ENCODE measurements at regions not wholly inside any gene's neighbourhood (a gene's known extent, or its start where the extent isn't known, plus 50 kb on each side); places are given as distances from the start of the nearest gene placed in this dataset.
A peak's percentile ranks its signal among the peaks of the same experiment; 100 is the strongest.

DNA sequence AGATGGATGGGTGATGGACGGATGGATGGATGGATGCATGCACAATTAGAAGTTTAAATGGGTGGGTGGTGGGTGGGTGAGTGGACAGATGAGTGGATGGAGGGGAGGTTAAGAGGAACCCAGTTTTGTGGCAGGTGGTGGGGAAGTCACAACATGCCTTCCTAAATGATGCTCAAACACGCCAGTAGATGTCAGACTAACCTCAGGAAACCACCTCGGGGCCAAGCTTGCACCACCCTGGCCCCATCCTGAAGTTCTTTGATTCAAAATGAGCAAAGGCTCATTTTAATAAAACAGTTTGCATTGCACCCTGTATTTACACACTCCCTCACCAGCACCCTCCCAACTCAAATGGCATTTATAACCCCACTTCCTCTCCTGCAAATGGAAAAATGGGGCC, 91.4 kb upstream of the CACNA1A start:
- Histone ChIP-seq H3K9me3 (no peaks in the 10 kb centered on the region), H3K4me3 (no peak overlapping the region), H3K27me3 (no peaks in the 10 kb centered on the region), H3K36me3 (no peaks in the 10 kb centered on the region), H3K27ac (no peak overlapping the region), H3K4me1 (no peaks in the 10 kb centered on the region)
- TF ChIP-seq, protein P1, sequence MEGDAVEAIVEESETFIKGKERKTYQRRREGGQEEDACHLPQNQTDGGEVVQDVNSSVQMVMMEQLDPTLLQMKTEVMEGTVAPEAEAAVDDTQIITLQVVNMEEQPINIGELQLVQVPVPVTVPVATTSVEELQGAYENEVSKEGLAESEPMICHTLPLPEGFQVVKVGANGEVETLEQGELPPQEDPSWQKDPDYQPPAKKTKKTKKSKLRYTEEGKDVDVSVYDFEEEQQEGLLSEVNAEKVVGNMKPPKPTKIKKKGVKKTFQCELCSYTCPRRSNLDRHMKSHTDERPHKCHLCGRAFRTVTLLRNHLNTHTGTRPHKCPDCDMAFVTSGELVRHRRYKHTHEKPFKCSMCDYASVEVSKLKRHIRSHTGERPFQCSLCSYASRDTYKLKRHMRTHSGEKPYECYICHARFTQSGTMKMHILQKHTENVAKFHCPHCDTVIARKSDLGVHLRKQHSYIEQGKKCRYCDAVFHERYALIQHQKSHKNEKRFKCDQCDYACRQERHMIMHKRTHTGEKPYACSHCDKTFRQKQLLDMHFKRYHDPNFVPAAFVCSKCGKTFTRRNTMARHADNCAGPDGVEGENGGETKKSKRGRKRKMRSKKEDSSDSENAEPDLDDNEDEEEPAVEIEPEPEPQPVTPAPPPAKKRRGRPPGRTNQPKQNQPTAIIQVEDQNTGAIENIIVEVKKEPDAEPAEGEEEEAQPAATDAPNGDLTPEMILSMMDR (IDR thresholded peaks at IDR 0.05): peak in 2 of 3 donors; percentile 61 to 62
- no peak for TF ChIP-seq POLR2A (IDR thresholded peaks at IDR 0.05)
- intact Hi-C loops (cut with DNase I; ENCODE audit: low total_unique reads): loop anchor here (10.0 kb wide), 1 partner anchor 127 kb away; no protein-coding TSS in a partner anchor
- peak in 1 of 2 donors; percentile 22 for DNase-seq (ENCODE audit: low spot score in 2 of 2)

DNA sequence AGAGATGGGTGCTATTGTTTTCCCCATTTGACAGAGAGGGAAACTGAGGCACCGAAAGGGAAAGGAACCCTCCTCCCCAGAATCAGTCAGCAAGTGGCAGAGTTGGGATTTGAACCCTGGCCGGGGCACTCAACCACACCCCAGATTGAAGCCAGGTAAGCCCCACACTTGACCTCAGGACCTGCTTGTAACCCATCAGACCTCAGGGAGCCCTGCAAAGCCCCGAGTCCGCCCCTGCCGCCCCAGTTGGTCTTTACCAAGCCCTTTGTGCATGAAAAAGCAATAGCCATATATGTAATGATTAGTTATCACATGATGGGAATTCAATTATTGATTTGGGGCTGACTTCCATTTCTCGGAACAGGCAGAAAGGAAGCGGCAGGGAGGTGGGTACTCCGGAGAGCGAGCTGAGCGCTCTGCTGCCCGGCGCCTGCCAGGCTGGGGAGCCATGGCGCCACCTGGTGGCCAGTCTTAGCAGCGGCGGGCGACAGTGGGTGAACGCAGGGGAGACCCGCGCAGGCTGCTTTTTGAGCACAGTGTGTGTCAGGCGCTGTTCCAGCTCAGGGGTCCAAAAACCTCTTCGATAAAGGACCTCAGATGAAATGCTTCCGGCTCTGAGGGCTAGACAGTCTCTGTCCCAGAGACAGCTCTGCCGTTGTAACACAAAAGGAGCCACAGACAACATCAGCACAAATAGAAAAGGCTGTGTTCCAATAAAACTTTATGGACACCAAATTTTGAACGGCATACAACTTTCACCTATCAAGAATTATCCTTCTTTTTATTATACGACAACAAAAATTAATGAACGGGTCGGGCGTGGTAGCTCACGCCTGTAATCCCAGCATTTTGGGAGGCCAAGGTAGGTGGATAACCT, 82.9 kb upstream of the CACNA1A start:
- peak; percentile 41 to 69 for DNase-seq (ENCODE audit: low spot score in 2 of 2)
- H3K4me3 ChIP-seq: no peak overlapping the region
- intact Hi-C loops (cut with DNase I; ENCODE audit: low total_unique reads): no loop called here
- H3K4me1 ChIP-seq: no peaks in the 10 kb centered on the region
- peaks cover 0 to 18% of the 10 kb centered on the region in 2 donors for H3K27me3 ChIP-seq
- no peaks in the 10 kb centered on the region for H3K36me3 ChIP-seq
- H3K9me3 ChIP-seq: no peaks in the 10 kb centered on the region
- TF ChIP-seq, protein P1 (IDR thresholded peaks at IDR 0.05): peak; percentile 40 to 89 (median 89)
- TF ChIP-seq POLR2AphosphoS5 (IDR thresholded peaks at IDR 0.05): no peak
- no peak for TF ChIP-seq POLR2A (IDR thresholded peaks at IDR 0.05)
- H3K27ac ChIP-seq: no peak overlapping the region

DNA sequence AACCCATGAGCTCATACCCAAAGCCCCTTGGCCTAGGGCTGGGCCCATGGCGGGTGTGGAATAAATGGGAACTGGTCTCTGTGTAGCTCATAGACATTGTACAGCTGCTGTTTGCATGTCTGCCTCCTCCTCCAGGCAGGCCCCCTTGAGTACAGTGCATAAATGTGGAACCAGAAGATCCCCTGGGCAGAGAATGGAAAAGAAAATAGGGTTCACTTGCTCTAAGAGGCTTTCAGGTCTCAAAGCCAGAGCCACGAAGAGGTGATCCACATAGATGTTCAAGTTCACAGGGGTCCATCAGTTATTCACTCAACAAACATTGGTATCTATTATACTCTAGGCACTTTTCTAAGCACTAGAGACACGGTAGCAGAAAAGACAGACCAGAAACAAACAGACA, 79.2 kb upstream of the CACNA1A start:
- DNase-seq (ENCODE audit: low spot score in 2 of 2): no peak
- Histone ChIP-seq H3K27ac (no peak overlapping the region), H3K4me3 (no peak overlapping the region), H3K4me1 (no peaks in the 10 kb centered on the region), H3K9me3 (no peaks in the 10 kb centered on the region), H3K36me3 (no peaks in the 10 kb centered on the region), H3K27me3 (peaks cover 0 to 12% of the 10 kb centered on the region in 2 donors)
- intact Hi-C loops (cut with DNase I; ENCODE audit: low total_unique reads): no loop called here
- TF ChIP-seq POLR2A (IDR thresholded peaks at IDR 0.05) (no peak), POLR2AphosphoS5 (IDR thresholded peaks at IDR 0.05) (no peak)
- TF ChIP-seq, protein P1 (IDR thresholded peaks at IDR 0.05): no peak

DNA sequence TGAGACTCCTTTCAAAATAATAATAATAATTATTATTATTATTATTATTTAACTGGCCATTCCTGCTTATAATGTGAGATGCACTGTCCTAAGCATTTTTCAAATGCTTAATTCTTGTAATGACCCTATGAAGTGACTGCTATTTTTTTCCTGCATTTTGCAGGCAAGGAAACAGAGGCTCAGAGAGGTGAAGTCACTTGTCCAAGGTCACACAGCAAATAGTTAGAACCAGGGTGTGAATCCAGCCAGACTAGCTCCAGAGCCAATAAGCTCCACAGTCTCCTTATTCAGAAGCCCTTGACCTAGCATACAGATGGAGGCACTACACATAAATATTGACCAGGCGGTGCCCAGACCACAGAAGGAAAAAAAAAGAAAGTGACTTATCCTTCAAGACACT, 77.5 kb upstream of the CACNA1A start:
- Histone ChIP-seq H3K27me3 (no peaks in the 10 kb centered on the region), H3K4me1 (no peaks in the 10 kb centered on the region), H3K4me3 (no peak overlapping the region), H3K27ac (no peak overlapping the region), H3K9me3 (no peaks in the 10 kb centered on the region), H3K36me3 (no peaks in the 10 kb centered on the region)
- no peak for DNase-seq (ENCODE audit: low spot score in 2 of 2)
- intact Hi-C loops (cut with DNase I; ENCODE audit: low total_unique reads): no loop called here
- no peak for TF ChIP-seq POLR2A (IDR thresholded peaks at IDR 0.05)
- no peak for TF ChIP-seq POLR2AphosphoS5 (IDR thresholded peaks at IDR 0.05)
- TF ChIP-seq, protein P1 (IDR thresholded peaks at IDR 0.05): no peak

DNA sequence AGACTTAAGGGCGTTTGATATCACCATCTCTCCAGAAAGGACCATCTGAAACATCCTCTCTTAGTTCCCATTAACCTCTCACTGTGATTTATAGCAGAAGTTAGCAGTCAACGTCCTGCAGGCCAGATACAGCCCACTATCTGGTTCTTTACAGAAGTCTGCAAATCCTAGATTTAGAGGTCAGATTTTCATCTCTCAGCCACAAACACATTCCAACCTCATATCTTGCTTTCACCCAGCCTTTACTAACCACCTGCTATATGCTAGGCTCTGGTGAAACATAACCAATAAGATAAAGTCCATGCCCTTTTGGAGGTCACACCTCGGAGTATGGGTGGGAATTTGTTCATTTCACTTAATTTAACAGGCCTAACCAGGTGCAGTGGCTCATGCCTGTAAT, 76.8 kb upstream of the CACNA1A start:
- no peak for DNase-seq (ENCODE audit: low spot score in 2 of 2)
- no peaks in the 10 kb centered on the region for H3K36me3 ChIP-seq
- H3K4me1 ChIP-seq: no peaks in the 10 kb centered on the region
- no peaks in the 10 kb centered on the region for H3K9me3 ChIP-seq
- TF ChIP-seq POLR2AphosphoS5 (IDR thresholded peaks at IDR 0.05): no peak
- TF ChIP-seq, protein P1 (IDR thresholded peaks at IDR 0.05): no peak
- TF ChIP-seq POLR2A (IDR thresholded peaks at IDR 0.05): no peak
- no peaks in the 10 kb centered on the region for H3K27me3 ChIP-seq
- H3K4me3 ChIP-seq: no peak overlapping the region
- H3K27ac ChIP-seq: no peak overlapping the region
- intact Hi-C loops (cut with DNase I; ENCODE audit: low total_unique reads): no loop called here
